Ovary (tissue), 7 donors: ENCODE measurements at regions not wholly inside any gene's neighbourhood (a gene's known extent, or its start where the extent isn't known, plus 50 kb on each side); places are given as distances from the start of the nearest gene placed in this dataset.
"Not testable (repeated sequence)": the region's sequence is repeated elsewhere in the genome, so short reads cannot be mapped to it uniquely, and the experiment has no call there.

Source experiments
- DNase-seq, 5 donors: peaks; one replicate each; pipeline ENCODE4 v3.0.0-alpha.2; 2019 to 2020
- H3K27ac ChIP-seq, 2 donors: fragments of 200-600 bp; one replicate each; pipeline versions ENCODE4 v1.5.1 to v1.8.0; 2019 to 2022
- H3K27me3 ChIP-seq: fragments of 200-600 bp; one replicate; pipeline ENCODE4 v1.8.0; 2022
- H3K36me3 ChIP-seq: fragments of 200-600 bp; sonication (generic); one replicate; pipeline ENCODE4 v1.5.1; 2019
- H3K4me1 ChIP-seq: one replicate; pipeline ENCODE4 v1.8.1; 2013; ENCODE audit warnings: mild to moderate bottlenecking, moderate library complexity; ENCODE audit not compliant: insufficient read depth
- H3K4me3 ChIP-seq: fragments of 200-600 bp; sonication (generic); one replicate; pipeline ENCODE4 v1.5.1; 2017
- H3K9me3 ChIP-seq, 2 donors: fragments of 200-600 bp in 1 of 2; sonication (generic) in 1 of 2; one replicate each; pipeline versions ENCODE4 v1.5.1 to v1.8.1; 2013 to 2019; ENCODE audit warnings: mild to moderate bottlenecking in 1 of 2, moderate library complexity in 1 of 2
- EP300 ChIP-seq: sonication (generic); formaldehyde crosslinking; IDR thresholded peaks from one replicate; pipeline ENCODE4 v1.6.1; 2017; ENCODE audit warnings: antibody characterized with exemption
- POLR2A ChIP-seq: fragments of 450-650 bp; IDR thresholded peaks from one replicate; pipeline ENCODE4 v1.6.1; 2017; ENCODE audit warnings: antibody characterized with exemption, mild to moderate bottlenecking, moderate library complexity
- WGBS, 3 donors: extraction: QIAGEN DNeasy Blood & Tissue Kit in 1 of 3; methylation state at CpG; one replicate each; pipeline versions ENCODE4 v1.1.5 to v1.1.7; 2013 to 2017; 5-methylcytosine and 5-hydroxymethylcytosine counted together
- intact Hi-C, 4 donors: fragments of 100-400 bp; cut with DNase I; formaldehyde crosslinking; loops; one replicate each; pipeline versions ENCODE4 v1.11.0 to v1.15.1; 2022 to 2023
- TF ChIP-seq, protein P1 (sequence below), 3 donors: fragments of 450-650 bp in 2 of 3; fragments of 200-600 bp in 1 of 3; IDR thresholded peaks; one replicate each; pipeline versions ENCODE4 v1.5.1 to v1.8.0; 2016 to 2022; ENCODE audit warnings: antibody characterized with exemption in 3 of 3, mild to moderate bottlenecking in 1 of 3
- donor health status: DM: no; HTN: no; CAD: no; lungs with moderate emphysema.
- donor health status: DM: no; HTN: no; CAD: no.
- donor health status: Bipolar disorder and iron deficiency.
- donor health status: DM: no; HTN: no; CAD: no.
- donor health status: DM: yes; HTN: yes; CAD: no.

DNA sequence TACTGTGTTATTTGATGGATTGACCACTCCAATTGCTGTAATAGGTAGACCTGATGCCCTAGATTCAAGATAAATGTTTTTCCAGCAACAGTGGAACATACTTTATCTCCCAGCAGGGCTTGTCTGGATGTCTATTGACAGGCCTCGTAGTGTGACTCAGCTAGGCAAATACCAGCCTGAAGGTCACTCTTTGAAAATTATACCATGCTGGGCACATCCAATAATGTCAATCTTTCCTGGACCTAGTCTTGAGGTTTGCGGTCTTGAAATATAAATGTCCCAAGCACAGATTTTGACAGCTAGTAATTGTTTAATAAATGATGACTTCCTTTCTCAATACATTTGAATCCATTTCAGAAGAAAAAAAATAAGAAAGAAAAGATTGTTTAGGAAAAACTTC lies 1138.0 kb upstream of the TMPRSS15 start:
- Histone ChIP-seq H3K4me1 (no peaks in the 10 kb centered on the region), H3K27me3 (no peaks in the 10 kb centered on the region), H3K4me3 (no peak overlapping the region), H3K27ac (no peak overlapping the region), H3K9me3 (peaks cover 0 to 2% of the 10 kb centered on the region in 2 donors), H3K36me3 (no peaks in the 10 kb centered on the region)
- intact Hi-C loops: no loop called here
- no peak for DNase-seq
- TF ChIP-seq, protein P1, sequence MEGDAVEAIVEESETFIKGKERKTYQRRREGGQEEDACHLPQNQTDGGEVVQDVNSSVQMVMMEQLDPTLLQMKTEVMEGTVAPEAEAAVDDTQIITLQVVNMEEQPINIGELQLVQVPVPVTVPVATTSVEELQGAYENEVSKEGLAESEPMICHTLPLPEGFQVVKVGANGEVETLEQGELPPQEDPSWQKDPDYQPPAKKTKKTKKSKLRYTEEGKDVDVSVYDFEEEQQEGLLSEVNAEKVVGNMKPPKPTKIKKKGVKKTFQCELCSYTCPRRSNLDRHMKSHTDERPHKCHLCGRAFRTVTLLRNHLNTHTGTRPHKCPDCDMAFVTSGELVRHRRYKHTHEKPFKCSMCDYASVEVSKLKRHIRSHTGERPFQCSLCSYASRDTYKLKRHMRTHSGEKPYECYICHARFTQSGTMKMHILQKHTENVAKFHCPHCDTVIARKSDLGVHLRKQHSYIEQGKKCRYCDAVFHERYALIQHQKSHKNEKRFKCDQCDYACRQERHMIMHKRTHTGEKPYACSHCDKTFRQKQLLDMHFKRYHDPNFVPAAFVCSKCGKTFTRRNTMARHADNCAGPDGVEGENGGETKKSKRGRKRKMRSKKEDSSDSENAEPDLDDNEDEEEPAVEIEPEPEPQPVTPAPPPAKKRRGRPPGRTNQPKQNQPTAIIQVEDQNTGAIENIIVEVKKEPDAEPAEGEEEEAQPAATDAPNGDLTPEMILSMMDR (IDR thresholded peaks at IDR 0.05): no peak
- TF ChIP-seq EP300 (no peak), POLR2A (no peak)
- 82 to 86% (median 85%) methylated on average over 2 of the region's 2 CpGs for WGBS, 3 donors

DNA sequence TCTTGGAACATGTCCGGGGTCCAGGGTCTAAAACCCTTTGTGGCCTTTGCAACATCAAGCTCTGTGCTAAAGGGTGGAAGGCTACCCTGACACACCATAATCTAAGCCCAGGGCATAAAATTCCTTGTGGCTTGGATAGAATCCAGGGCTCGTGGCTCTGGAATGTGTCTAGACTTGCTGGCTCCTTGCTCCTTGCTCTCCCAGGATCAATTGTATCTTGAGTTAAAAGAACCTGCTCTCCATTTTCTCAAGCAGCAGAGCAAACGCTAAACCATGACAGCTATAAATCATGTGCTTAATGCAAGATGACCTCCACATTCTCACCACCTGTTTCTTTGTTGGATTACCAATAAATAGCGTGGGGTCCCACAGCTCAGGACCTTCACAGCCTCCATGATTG lies 1140.9 kb upstream of the TMPRSS15 start:
- H3K4me3 ChIP-seq, H3K9me3 ChIP-seq, DNase-seq, H3K36me3 ChIP-seq, H3K27ac ChIP-seq, H3K27me3 ChIP-seq, intact Hi-C loops, H3K4me1 ChIP-seq: not testable (repeated sequence)
- 45 to 58% (median 52%) methylated on average over 4 of the region's 4 CpGs for WGBS, 3 donors

DNA sequence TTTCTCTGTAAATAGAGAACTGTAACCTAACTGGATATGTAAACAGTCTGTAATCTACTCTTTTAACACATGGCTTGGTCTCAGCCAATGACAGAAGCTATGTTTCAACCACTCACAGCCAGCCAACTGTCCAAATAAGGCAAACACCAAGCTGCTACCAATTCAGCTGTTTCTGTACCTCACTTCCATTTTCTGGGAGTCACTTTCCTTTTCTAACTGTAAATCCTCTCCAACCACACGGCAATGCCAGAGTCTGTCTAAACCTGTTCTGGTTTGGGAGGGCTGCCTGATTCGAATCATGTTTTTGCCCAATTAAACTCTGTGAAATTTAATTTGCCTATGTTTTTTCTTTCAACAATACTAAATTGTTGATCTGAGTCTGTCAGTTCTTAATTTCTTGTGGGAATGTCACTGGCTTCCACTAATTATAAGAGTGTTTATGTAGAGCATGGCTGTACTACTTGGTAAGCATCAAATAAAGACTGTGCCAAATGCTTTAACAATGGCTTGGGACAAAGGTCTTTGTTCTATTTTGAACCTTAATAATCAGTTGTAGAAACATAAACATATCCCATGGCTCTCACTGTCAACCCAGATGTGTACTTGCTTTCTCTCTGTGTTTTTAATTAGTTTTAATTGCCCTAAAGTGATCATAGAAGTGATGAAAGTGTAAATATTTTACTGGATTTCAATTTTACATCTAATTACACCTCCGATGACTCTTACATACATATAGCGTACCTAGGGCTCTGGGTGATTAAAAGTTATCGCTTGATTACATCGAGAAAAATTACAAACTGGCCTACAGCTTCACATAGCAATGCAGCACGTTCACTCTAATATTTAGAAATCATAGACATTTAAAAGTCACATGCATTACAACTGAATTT lies 1144.6 kb upstream of the TMPRSS15 start:
- no peaks in the 10 kb centered on the region for H3K27me3 ChIP-seq
- 76 to 90% (median 90%) methylated on average over 7 of the region's 7 CpGs for WGBS, 3 donors
- H3K4me3 ChIP-seq: no peak overlapping the region
- no peaks in the 10 kb centered on the region for H3K36me3 ChIP-seq
- intact Hi-C loops: no loop called here
- no peaks in the 10 kb centered on the region for H3K4me1 ChIP-seq
- DNase-seq: no peak
- TF ChIP-seq, protein P1 (IDR thresholded peaks at IDR 0.05): no peak
- TF ChIP-seq EP300 (no peak), POLR2A (no peak)
- peaks cover 0 to 4% of the 10 kb centered on the region in 2 donors for H3K9me3 ChIP-seq
- no peak overlapping the region for H3K27ac ChIP-seq

DNA sequence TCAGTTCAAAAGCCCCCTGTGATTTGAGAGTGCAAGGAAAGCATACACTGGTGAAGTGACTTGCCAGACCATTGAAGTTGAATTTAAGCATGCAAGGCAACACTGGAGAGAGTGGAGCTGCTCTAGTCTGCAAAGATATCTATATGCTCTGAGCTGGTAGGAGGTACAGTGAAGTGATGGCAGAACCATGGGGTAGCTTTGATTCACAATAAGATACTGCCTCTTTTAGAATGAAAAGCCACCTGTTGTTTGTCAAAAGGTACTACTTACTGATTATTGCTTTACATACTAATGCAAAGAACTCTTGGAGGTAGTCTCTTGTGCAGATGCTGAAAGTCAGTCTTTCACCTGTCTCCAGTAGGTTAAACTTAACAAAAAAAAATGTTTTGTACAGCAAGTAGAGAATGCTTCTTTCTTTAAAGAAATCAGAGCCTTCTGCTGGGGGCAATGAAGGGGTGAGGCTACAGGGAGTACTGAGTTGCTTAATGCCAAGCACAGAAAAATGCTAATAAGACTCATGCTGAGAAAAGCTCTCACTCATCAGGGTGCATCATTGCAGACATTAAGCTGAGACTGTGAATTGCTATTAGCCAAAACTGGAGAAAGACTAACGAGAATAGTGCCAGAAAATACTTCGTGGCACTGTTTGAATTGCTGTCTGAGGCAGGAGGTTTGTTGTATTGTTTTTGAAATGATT lies 1150.5 kb upstream of the TMPRSS15 start:
- no peak for DNase-seq

More for the DNA sequence above, 1150.5 kb upstream of the TMPRSS15 start:
- Histone ChIP-seq H3K4me3 (no peak overlapping the region), H3K27ac (no peak overlapping the region), H3K4me1 (no peaks in the 10 kb centered on the region), H3K27me3 (no peaks in the 10 kb centered on the region), H3K36me3 (no peaks in the 10 kb centered on the region), H3K9me3 (no peaks in the 10 kb centered on the region)
- intact Hi-C loops: no loop called here
- no peak for TF ChIP-seq EP300
- TF ChIP-seq, protein P1 (IDR thresholded peaks at IDR 0.05): no peak
- no peak for TF ChIP-seq POLR2A
- WGBS, 3 donors: 32 to 42% (median 34%) methylated on average over 2 of the region's 2 CpGs
